GM18508 (cell line): ENCODE measurements at regions not wholly inside any gene's neighbourhood (a gene's known extent, or its start where the extent isn't known, plus 50 kb on each side); places are given as distances from the start of the nearest gene placed in this dataset.
A peak's percentile ranks its signal among the peaks of the same experiment; 100 is the strongest.
"Not testable (repeated sequence)": the region's sequence is repeated elsewhere in the genome, so short reads cannot be mapped to it uniquely, and the experiment has no call there.

Experiments used
- ATAC-seq: cut with Tn5 transposase; IDR thresholded peaks from one replicate; pipeline ENCODE4 v1.9.1; 2021; ENCODE audit warnings: moderate number of reproducible peaks; ENCODE audit not compliant: insufficient read depth, unreplicated experiment

DNA sequence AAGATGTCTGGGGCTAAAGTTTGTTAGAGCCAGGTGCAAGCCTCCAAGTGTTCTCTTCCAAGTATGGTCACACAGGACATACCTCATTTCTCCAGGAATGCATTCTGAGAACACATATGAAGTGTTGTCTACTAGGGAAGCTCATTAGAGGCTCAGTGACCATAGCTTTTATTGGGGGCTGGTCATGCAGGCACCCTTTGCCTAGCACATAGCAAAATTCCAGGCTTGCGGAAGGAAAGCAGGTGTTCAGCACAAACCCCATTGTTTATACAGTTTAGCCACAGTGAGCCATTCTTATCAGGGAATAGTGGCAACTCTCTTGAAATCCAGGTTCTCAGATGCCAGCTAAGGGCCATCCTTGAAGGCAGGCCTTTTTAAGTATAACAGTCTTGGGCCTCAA lies 112.1 kb upstream of the XIST start:
- no peak for ATAC-seq

- ATAC-seq = no peak
Observed at GRCh38 chrX:73963682-73964081, 111.2 kb upstream of the XIST start.

DNA sequence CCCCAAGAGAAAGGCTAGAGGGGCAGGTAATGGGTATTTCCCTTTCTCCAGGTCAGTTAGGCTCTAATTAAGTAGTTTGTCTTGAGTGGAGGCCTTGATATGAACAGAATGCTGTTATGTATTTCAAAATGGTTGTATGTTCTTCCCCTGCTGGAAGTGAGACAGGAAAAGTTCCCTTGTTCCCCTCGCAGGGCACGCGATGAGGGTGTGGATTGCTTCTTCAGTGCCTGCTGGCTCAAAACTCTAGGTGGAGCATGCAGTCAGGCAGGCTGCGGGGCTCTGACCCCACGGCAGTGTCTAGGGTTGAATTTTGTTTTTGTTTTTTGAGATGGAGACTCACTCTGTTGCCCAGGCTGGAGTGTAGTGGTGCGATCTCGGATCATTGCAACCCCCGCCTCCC lies 110.4 kb upstream of the XIST start:
- no peak for ATAC-seq

DNA sequence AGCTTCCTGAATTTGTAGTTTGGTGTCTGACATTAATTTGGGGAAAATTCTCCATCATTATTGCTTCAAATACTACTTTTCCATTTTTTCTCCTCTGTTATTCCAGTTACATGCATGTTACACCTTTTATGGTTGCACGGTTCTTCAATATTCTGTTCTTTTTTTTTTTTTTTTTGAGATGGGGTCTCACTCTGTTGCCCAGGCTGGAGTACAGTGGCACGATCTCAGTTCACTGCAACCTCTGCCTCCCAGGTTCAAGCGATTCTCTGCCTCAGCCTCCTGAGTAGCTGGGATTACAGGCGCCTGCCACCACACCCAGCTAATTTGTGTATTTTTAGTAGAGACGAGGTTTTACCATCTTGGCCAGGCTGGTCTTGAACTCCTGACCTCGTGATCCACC lies 109.4 kb upstream of the XIST start:
- ATAC-seq = not testable (repeated sequence)

- no peak for ATAC-seq
Observed at GRCh38 chrX:73944563-73944908, 92.0 kb upstream of the XIST start.

GRCh38 chrX:73943693-73944562 lies 91.4 kb upstream of the XIST start:
- peak; percentile 98 for ATAC-seq

DNA sequence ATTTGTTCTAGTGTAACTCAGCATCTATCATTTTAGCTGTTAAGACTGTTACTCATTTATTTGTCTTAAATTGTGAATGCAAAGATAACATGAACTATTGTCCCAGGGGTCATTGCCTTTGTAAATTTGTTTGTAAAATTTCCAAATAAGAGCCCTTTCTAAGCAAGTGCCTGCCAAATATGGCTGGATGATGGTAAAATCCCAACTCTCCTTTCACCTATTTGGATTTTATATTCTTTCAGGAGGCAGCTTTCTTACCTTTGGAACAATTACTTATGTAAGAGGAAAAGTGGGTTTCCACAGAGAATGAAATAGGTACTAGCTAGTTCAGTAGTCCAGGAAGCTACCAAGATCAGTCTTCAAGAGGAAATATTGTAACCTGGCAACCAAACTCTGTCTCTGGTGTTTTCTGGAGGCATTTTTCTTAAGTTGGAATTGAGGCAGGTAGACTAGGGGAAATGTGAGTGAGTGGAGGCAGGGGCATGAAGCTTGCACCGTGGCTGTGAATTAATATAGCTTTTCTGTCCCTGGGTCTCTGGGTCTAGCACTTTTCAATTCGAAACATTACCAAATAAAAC lies 88.5 kb upstream of the XIST start:
- ATAC-seq = no peak

DNA sequence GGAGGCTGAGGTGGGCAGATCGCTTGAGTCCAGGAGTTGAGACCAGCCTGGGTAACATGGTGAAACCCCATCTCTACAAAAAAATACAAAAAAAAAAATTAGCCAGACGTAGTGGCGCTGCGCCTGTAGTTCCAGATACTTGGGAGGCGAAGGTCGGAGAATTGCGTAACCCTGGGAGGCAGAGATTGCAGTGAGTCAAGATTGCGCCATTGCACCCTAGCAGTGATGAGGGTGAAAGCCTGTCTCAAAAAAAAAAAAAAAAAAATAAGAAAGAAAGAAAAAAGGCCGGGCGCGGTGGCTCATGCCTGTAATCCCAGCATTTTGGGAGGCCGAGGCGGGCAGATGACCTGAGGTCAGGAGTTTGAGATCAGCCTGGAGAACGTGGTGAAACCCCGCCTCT lies 85.3 kb upstream of the XIST start:
- not testable (repeated sequence) for ATAC-seq

DNA sequence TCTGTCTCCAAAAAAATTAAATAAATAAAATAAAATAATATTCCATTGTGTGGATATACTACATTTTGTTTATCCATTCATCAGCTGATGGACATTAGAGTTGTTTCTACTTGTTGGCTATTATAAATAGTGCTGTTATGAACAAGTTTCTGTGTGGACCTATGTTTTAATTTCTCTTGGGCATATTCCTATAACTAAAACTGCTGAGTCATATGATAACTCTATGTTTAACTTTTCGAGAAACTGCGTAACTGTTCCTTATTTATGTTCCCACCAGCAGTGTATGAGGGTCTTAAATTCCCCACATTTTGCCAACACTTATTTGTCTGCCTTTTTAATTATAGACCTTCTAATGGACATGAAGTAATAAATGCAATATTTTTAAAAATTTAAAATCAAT lies 80.0 kb upstream of the XIST start:
- ATAC-seq = no peak

DNA sequence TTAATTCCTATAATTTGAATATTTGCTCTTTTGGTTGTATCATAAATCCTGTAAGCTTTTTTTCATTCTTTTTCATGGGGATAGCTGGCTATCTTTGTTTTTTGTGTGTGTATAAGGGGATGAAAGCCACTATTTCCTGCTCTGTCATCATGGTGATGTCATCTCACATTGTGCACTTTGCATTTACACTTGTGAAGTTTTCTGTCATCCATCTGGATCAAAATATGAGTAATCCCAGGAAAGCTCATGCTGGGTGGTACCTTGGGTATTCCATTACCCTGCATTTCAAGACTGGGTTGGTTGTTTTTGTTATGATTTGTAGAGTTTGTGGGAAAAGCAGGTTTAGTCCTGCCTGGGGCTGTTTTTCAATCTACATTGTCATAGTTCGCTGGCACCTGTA lies 77.8 kb upstream of the XIST start:
- no peak for ATAC-seq

DNA sequence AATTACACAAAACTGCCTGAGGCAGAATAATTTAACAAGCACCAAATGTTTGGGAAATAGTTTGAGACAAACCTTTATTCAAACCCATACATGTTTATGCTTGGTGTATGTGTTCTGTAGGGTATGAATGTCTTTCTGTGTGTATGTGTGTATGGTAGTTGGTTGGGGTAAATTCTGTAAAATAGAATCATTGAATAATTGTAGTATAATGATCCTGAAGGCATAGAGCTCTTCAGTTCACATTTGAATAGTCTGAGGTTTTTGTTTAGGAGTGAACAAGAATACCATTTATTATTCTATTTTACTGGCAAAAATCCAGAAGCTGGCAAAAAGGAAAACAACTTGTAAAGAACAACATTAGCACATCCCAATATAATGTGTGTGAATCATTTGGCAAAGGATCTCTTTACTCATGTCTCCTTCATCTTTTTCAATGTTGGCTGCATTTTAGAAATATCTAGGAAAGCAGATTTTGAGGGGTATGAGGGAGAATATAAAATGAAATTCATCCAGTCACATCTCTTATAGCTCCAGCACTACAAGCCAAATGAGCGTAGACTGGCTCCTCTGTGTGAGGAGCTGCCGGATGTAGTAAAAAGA lies 70.4 kb upstream of the XIST start:
- ATAC-seq = no peak

DNA sequence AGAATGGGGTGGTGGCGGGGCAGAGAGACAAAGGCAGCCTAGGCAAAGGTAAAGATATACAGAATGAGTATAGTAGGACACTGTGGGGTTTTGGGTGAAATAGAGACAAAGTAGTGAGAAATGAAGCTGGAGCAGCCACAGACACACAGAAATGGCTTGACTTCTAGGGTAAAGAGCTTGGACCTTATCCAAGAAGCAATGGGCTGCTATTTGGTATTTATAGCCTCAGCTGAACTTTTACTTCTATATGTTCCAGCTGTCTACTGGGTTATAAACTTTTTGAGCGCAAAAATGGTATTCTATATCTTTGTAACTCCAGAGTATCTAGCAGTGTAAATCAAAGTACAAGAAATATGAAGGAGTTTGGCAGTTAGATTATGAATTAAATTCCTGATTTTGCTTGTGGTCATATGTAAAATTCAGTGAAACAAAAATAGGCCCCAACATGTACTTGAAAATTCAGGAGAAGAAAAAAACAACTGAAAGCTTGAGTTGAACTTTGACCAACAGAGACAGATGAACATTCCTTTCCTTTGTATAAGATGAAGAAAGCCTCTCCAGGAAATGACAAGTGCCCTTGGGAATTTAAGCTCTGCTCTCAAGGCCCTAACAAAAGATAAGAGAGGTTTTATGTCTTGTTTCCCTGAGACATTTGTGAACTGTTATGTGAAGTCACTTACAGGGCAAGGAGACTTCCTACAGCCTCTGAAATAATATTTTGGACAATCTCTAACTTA lies 64.6 kb upstream of the XIST start:
- no peak for ATAC-seq

DNA sequence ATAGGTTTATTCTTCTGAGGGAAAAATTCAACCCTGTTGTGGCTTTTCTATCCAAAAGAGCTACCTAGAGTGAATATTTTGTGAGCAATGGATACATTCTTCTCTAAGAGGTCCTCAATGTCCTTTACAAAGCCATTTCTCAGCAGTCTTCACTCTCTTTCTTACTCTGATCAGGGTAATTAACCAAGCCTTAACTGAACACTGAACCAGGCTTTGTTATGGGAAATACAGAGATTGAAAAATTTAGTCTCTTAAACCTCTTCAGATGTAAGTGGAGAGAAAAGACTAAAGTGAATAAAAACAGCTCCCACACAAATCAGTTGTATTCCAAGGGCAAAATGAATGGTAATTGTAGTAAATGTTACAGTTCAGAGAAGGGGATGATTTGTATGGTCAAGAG lies 64.0 kb upstream of the XIST start:
- no peak for ATAC-seq

DNA sequence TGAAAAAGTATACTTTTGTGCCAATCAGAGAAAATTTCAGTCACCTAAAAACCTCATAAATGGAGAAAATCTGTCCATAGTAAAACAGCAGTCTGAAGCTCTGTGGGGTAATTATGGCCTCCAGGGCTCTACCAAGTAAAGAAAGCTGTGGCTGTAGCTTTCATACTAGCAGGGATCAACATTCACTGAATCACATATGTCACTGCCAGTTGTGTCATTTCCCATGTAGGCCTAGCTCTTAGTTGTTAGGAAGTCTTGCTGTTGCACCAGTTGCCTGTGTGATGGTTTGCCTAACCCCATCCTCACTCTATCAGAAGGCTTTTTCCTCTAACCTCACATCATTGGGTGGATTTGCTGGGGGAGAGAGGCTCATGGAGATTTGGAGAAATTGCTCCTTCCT lies 62.3 kb upstream of the XIST start:
- not testable (repeated sequence) for ATAC-seq

DNA sequence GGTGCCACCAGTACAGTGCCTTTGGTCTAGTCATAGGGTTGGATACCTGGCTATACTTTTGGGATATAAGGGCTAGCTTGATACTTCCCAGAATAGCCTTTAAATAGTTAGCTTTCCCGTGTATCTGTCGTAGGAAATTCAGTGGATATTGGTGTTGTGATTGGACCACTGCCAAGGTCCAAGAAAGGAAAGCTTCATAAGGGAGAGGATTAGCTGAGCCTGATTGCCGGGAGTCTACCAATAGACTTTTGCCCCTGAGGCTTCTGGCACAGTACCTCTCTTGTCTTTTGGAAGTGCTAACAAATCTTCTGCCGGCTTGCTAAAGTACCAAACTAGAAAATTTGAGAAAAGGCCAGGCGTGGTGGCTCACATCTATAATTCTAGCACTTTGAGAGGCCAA lies 61.1 kb upstream of the XIST start:
- ATAC-seq = no peak

- not testable (repeated sequence) for ATAC-seq
Observed at GRCh38 chrX:73911946-73912345, 59.4 kb upstream of the XIST start.

DNA sequence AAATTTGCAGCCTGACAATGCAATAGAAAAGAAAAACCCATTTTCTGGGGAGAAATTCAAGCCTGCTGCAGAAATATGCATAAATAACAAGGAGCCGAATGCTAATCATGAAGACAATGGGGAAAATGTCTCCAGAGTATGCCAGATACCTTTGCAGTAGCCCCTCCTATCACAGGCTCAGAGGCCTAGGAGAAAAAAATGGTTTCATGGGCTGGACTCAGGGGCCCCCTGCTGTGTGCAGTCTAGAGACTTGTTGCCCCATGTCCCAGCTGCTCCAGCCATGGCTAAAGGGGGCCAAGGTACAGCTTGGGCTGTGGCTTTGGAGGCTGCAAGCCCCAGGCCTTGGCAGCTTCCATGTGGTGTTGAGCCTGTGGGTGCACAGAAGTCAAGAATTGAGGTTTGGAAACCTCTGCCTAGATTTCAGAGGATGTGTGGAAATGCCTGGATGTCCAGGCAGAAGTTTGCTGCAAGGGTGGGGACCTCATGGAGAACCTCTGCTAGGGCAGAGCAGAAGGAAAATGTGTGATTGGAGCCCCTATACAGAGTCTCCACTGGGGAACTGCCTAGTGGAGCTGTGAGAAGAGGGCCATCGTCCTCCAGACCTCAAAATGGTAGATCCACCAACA lies 53.3 kb upstream of the XIST start:
- ATAC-seq = not testable (repeated sequence)

- no peak for ATAC-seq
Observed at GRCh38 chrX:73903941-73904340, 51.4 kb upstream of the XIST start.
